Liver (tissue), 3 donors: ENCODE measurements at regions not wholly inside any gene's neighbourhood (a gene's known extent, or its start where the extent isn't known, plus 50 kb on each side); places are given as distances from the start of the nearest gene placed in this dataset.

Source experiments
- FOXA1 ChIP-seq: IDR thresholded peaks from 2 replicates; pipeline ENCODE4 v1.6.1; 2016; ENCODE audit warnings: antibody characterized with exemption
- GABPA ChIP-seq, 2 donors: IDR thresholded peaks in 1 of 2; conservative IDR thresholded peaks in 1 of 2; 2 replicates each; pipeline ENCODE4 v1.6.1; 2016; ENCODE audit warnings: antibody characterized with exemption in 2 of 2, mild to moderate bottlenecking in 1 of 2, moderate library complexity in 1 of 2
- RAD21 ChIP-seq, 2 donors: IDR thresholded peaks; 2 replicates each; pipeline ENCODE4 v1.6.1; 2016; ENCODE audit warnings: antibody characterized with exemption in 2 of 2, mild to moderate bottlenecking in 2 of 2
- YY1 ChIP-seq: IDR thresholded peaks from 2 replicates; pipeline ENCODE4 v1.6.1; 2016; ENCODE audit warnings: antibody characterized with exemption, mild to moderate bottlenecking
- TF ChIP-seq, protein P1 (sequence below): IDR thresholded peaks from 2 replicates; pipeline ENCODE4 v1.6.1; 2016; ENCODE audit warnings: antibody characterized with exemption
- TF ChIP-seq, protein P2 (sequence below): fragments of 150-350 bp; IDR thresholded peaks from 2 replicates; pipeline ENCODE4 v1.5.1; 2017; ENCODE audit warnings: improper control_type of control experiment, low read depth, low read length; ENCODE audit not compliant: missing input control
- TF ChIP-seq, protein P3 (sequence below): IDR thresholded peaks from 2 replicates; pipeline ENCODE4 v1.6.1; 2016; ENCODE audit warnings: antibody characterized with exemption
- donor health status: healthy.
- donor health status: healthy.

DNA sequence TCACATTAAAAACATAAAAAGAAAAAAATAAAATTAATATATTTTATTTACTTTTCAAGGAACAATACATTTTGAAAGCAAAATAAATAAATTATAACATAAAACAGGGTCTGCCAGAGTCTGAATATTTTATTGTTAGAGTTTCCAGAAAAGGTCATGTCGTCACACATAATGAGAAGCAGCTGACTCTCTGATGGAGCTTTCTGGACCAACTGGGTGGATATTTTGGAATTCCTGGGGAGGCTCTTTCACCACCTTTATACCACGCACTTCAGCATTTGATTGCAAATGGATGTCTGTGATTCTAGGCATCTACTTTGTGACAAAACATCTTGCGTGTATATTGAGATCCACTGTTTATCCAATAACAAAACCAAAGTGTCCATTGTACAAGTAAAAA lies 455.0 kb upstream of the CCDC179 start:
- TF ChIP-seq, protein P1, sequence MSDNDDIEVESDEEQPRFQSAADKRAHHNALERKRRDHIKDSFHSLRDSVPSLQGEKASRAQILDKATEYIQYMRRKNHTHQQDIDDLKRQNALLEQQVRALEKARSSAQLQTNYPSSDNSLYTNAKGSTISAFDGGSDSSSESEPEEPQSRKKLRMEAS, result no peak
- TF ChIP-seq, protein P2, sequence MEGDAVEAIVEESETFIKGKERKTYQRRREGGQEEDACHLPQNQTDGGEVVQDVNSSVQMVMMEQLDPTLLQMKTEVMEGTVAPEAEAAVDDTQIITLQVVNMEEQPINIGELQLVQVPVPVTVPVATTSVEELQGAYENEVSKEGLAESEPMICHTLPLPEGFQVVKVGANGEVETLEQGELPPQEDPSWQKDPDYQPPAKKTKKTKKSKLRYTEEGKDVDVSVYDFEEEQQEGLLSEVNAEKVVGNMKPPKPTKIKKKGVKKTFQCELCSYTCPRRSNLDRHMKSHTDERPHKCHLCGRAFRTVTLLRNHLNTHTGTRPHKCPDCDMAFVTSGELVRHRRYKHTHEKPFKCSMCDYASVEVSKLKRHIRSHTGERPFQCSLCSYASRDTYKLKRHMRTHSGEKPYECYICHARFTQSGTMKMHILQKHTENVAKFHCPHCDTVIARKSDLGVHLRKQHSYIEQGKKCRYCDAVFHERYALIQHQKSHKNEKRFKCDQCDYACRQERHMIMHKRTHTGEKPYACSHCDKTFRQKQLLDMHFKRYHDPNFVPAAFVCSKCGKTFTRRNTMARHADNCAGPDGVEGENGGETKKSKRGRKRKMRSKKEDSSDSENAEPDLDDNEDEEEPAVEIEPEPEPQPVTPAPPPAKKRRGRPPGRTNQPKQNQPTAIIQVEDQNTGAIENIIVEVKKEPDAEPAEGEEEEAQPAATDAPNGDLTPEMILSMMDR, result no peak
- TF ChIP-seq RAD21 (IDR thresholded peaks at IDR 0.05) (no peak), YY1 (no peak), GABPA (IDR thresholded peaks at IDR 0.05 in 1 of 2, conservative IDR thresholded peaks at IDR 0.05 in 1 of 2) (no peak), FOXA1 (no peak)
- TF ChIP-seq, protein P3, sequence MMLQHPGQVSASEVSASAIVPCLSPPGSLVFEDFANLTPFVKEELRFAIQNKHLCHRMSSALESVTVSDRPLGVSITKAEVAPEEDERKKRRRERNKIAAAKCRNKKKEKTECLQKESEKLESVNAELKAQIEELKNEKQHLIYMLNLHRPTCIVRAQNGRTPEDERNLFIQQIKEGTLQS, result no peak
